HFF-Myc (cell line): ENCODE measurements at regions not wholly inside any gene's neighbourhood (a gene's known extent, or its start where the extent isn't known, plus 50 kb on each side); places are given as distances from the start of the nearest gene placed in this dataset.
"Not testable (repeated sequence)": the region's sequence is repeated elsewhere in the genome, so short reads cannot be mapped to it uniquely, and the experiment has no call there.

ENCODE experiments used
- DNase-seq: peaks from one replicate; pipeline ENCODE4 v3.0.0-alpha.2; 2011; ENCODE audit warnings: low read depth; ENCODE audit errors: extremely low read depth
- H3K4me3 ChIP-seq: replicated peaks from 2 replicates; pipeline ENCODE4 v1.5.1; 2011; ENCODE audit warnings: low read depth, mild to moderate bottlenecking, control low read depth, low read length

DNA sequence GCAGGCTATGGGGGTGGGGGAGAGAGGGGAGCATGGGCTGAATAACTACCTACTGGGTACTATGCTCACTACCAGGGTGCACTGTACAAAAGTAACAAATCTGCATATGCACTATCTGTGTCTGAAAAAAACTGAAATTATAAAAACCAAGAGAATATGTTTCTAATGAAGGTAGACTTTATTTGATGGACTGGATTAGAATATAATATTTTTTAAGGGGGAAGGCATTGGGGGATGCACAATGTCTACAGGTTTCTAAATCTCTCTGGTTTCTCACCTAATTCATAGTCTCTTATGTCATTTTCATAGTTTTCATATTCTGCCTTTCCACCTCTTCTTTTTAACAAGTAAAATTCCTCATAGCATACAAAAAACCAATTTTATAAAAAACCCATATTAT lies 200.8 kb upstream of the C1QTNF3 start:
- peak overlapping the region; percentile 32 for H3K4me3 ChIP-seq
- DNase-seq: not testable (repeated sequence)

GRCh38 chr5:34244281-34245031 lies 201.4 kb upstream of the C1QTNF3 start:
- peak; percentile 17 for DNase-seq
- H3K4me3 ChIP-seq: peak overlapping the region; percentile 32

DNA sequence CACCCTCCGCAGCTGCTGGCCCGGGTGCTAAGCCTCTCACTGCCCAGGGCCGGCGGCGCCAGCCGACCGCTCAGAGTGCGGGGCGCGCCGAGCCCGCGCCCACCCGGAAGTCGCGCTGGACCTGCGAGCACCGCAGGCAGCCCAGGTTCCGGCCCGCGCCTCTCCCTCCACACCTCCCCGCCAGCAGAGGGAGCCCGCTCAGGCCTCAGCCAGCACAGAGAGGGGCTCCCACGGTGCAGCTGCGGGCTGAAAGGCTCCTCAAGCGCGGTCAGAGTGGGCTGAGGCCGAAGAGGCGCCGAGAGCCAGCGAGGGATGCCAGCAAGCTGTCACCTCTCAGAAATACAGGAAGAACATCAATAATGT lies 202.0 kb upstream of the C1QTNF3 start:
- DNase-seq, H3K4me3 ChIP-seq: not testable (repeated sequence)

DNA sequence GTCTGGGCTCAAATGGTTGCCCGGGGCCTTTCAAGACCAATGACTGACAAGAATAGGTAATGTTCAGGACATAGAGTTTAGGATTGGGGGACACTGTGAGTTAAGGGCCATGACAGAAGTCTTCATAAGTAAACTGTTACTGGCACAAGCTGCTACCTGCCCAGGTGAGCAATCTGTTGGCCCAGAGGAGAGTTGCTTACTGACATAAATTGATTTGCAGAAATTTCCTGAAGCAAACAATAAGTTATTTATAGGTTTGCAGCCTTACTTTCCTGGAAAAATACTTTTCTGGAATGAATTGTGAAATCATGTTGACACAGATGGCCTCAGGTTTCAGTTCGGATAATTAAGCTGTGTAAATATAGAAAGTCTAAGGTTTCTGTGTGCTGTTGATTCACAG lies 202.8 kb upstream of the C1QTNF3 start:
- H3K4me3 ChIP-seq: peak overlapping the region; percentile 12; the same call in 1 of the 2 replicates
- not testable (repeated sequence) for DNase-seq

- H3K4me3 ChIP-seq, DNase-seq: not testable (repeated sequence)
Observed at GRCh38 chr5:34258598-34258997, 215.6 kb upstream of the C1QTNF3 start.

GRCh38 chr5:34261020-34261419 lies 218.0 kb upstream of the C1QTNF3 start:
- H3K4me3 ChIP-seq, DNase-seq: not testable (repeated sequence)

- H3K4me3 ChIP-seq, DNase-seq: not testable (repeated sequence)
Observed at GRCh38 chr5:34266151-34266550, 223.1 kb upstream of the C1QTNF3 start.

DNA sequence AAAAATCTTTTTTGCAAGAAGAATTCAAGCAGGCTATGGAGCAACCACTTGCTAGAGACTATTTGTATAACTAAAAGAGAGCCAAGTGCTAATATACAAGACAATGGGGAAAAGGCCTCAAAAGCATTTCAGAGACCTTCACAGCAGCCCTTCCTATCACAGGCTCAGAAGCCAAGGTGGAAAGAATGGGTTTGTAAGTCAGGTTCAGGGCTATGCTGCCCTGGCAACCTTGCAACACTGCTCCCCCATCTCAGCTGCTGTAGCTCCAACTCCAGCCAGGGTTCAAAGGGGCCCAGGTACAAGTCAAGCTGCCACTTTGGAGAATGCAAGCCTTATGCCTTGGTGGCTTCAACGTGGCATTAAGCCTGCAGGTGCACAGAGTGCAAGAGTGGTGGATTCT lies 253.7 kb upstream of the C1QTNF3 start:
- H3K4me3 ChIP-seq, DNase-seq: not testable (repeated sequence)

GRCh38 chr5:34329201-34329600 lies 286.2 kb upstream of the C1QTNF3 start:
- not testable (repeated sequence) for H3K4me3 ChIP-seq, DNase-seq

DNA sequence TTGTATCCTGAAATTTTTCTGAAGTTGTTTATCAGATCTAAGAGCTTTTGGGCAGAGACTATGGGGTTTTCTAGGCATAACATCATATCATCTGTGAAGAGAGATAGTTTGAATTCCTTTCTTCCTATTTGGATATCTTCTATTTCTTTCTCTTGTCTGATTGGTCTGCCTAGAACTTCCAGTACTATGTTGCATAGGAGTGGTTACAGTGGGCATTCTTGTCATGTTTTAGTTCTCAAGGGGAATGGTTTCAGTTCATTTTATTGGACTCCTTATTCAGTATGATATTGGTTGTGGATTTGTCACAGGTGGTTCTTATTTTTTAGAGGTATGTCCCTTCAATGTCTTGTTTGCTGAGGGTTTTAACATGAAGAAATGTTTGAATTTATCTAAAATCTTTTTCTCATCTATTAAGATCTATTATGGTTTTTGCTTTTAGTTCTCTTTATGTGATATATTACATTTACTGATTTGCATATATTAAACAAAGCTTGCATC lies 286.6 kb upstream of the C1QTNF3 start:
- DNase-seq, H3K4me3 ChIP-seq: not testable (repeated sequence)

DNA sequence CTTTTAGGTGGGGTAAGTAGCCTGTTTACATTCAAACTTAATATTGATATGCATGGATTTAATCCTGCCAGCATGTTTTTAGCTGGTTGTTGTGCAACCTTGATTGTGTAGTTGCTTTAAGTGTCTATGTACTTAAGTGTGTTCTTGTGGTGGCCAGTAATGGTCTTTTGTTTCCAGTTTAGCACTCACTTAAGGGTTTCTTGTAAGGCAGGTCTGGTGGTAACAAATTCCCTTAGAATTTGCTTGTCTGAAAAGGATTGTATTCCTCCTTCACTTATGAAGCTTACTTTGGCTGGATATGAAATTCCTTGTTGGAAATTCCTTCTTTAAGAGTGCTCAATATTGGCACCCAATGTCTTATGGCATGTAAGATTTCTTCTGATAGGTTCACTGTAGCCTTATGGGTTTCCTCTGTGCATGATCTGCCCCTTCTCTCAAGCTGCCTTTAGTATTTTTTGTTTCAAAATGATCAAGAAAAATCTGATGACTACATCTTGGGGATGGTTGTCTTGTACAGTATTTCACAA lies 289.0 kb upstream of the C1QTNF3 start:
- DNase-seq, H3K4me3 ChIP-seq: not testable (repeated sequence)

DNA sequence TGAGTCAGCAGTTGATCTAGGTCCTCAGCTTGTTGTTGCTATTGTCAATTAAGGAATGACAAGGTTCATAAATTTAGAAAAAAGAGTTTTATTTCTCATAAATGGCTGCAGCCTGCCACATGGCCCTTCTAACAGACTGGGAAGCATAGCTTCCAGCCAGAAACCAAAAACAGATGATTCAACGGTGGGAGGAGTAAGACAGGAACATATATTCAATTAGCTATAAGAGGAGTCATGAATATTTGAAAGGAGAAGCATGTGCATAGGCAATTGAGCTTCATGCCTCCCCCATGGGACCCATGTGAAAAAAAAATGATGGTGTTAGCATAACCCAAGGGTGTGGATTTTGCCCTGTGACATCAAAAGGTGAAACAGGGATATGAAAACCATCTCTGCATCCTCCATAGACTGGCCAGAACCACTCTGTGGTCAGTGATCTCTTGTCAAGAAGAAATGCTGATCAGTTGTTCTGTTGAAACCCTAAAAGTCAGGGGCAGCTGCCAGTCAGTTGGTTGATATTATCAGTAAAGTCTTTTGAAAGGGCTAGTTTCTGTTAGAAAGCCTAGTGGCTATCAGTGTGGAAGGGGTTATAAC lies 296.5 kb upstream of the C1QTNF3 start:
- H3K4me3 ChIP-seq, DNase-seq: not testable (repeated sequence)

DNA sequence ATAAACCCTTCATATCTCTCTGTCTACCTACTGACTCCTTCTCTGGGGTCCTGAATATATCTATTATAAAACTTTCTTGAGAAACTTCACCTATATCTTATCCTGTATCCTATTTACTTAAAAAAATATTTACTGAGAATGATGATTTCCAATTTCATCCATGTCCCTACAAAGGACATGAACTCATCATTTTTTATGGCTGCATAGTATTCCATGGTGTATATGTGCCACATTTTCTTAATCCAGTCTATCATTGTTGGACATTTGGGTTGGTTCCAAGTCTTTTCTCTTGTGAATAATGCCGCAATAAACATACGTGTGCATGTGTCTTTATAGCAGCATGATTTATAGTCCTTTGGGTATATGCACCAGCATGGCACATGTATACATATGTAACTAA lies 301.7 kb upstream of the RAI14 start:
- DNase-seq, H3K4me3 ChIP-seq: not testable (repeated sequence)

- not testable (repeated sequence) for H3K4me3 ChIP-seq, DNase-seq
Observed at GRCh38 chr5:34371417-34371816, 284.7 kb upstream of the RAI14 start.

DNA sequence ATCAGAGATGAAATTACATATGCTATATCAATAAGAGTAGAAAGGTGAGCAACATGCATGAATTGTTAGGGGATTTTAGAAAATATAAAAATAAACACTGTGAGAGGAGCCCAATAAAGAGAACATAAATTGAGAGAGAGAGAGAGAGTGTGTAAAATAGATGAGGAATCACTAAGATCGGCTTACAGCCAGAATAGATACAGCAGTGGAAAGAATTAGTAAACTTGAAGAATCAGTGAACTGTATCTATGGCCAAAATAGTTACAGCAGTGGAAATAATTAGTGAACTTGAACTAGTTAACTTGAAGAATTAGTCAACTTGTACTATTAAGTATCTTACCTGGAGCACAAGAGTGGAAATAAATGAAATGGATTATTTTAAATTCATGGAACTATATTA lies 284.3 kb upstream of the RAI14 start:
- DNase-seq, H3K4me3 ChIP-seq: not testable (repeated sequence)

DNA sequence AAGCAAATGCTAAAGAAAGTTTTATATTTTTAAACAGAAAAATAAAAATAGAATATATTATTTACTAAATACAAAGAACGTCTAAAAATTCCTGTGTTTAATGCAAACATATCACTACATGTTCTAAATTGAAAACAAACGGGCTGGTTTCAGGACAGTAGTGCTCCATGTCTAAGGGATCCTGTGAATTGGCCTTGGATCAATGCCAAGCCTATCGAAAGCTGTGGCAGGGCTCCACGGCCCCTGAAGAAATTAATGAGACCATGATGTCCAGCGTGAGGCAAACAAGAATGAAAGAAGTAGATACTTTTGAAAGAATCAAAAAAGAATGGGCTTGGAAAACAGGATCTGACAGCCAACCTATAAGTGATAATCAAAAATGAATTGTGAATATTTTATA lies 283.4 kb upstream of the RAI14 start:
- H3K4me3 ChIP-seq, DNase-seq: not testable (repeated sequence)

DNA sequence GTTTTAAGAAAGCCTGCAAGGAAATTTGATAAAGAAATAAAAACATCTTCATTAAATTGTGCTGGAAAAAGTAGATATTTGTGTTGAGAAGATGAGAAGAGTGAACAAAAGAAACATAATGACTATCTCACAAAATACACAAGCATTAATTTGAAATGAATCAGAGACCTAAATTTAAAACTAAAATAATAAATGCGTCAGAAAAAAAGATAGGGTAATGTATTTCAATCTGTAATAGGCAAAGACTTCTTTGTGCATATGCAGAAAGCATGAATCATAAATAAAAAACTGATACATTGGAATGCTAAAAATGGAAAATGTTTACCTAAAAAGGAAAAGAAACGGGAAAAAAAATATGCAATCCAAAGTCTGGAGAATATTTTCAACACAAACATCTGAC lies 278.5 kb upstream of the RAI14 start:
- not testable (repeated sequence) for H3K4me3 ChIP-seq, DNase-seq

GRCh38 chr5:34378498-34378897 lies 277.6 kb upstream of the RAI14 start:
- not testable (repeated sequence) for DNase-seq, H3K4me3 ChIP-seq

DNA sequence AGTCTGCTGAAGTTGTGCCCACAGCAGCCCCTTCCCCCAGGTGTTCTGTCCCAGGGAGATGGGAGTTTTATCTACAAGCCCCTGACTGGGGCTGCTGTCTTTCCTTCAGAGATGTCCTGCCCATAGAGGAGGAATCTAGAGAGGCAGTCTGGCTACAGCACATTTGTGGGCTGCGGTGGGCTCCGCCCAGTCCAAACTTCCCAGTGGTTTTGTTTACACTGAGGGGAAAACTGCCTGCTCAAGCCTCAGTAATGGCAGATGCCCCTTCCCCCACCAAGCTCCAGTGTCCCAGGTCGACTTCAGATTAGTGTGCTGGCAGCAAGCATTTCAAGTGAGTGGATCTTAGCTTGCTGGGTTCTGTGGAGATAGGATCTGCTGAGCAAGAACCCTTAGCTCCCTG lies 267.4 kb upstream of the RAI14 start:
- DNase-seq, H3K4me3 ChIP-seq: not testable (repeated sequence)
